GM12878 (cell line): ENCODE measurements at regions not wholly inside any gene's neighbourhood (a gene's known extent, or its start where the extent isn't known, plus 50 kb on each side); places are given as distances from the start of the nearest gene placed in this dataset.

ENCODE experiments used
- ATAC-seq: fragments of 200-7000 bp; cut with Tn5 transposase; 3 replicates; pipeline ENCODE4 v1.9.1; 2020; ENCODE audit warnings: mild to moderate bottlenecking, moderate library complexity
- BruUV-seq: library from RNA; stranded (reverse); fragments of 400-500 nt; replicated peaks from 2 replicates; lab custom pipeline; 2021; lab: Mats Ljungman, UMichigan
- CTCF ChIA-PET: fragments of 300-600 bp; sonication (Branson Sonifier 250); formaldehyde crosslinking; extraction: SDS; loops from one replicate; lab custom pipeline; 2021; ENCODE audit warnings: inconsistent platforms; lab: Yijun Ruan, JAX
- POLR2A ChIA-PET: fragments of 350-600 bp; formaldehyde crosslinking; extraction: SDS; loops from one replicate; lab custom pipeline; 2021; ENCODE audit warnings: inconsistent platforms; lab: Charles Lee
- RAD21 ChIA-PET: fragments of 300-600 bp; sonication (Branson Sonifier 250); formaldehyde crosslinking; loops from one replicate; lab custom pipeline; 2023; ENCODE audit warnings: antibody characterized with exemption; ENCODE audit not compliant: unreplicated experiment; lab: Charles Lee
- SMC1A ChIA-PET: fragments of 300-600 bp; sonication (Branson Sonifier 250); formaldehyde crosslinking; loops from one replicate; lab custom pipeline; 2023; ENCODE audit not compliant: unreplicated experiment, uncharacterized antibody; lab: Charles Lee
- DNase-seq: peaks from one replicate; pipeline ENCODE4 v3.0.0-alpha.2; 2011; ENCODE audit warnings: low read depth, low spot score
- FAIRE-seq: peaks from 3 replicates; lab custom pipeline; 2011; peaks lifted over from hg19 to GRCh38; lab: Jason Lieb, UNC
- H2AFZ ChIP-seq: 2 replicates; pipeline ENCODE4 v1.6.0; 2011; ENCODE audit warnings: low read depth, low read length, control low read depth; ENCODE audit not compliant: control insufficient read depth
- H3K27ac ChIP-seq: 2 replicates; pipeline ENCODE4 v1.5.1; 2011; ENCODE audit warnings: control low read depth; ENCODE audit not compliant: control insufficient read depth, insufficient read depth
- H3K27me3 ChIP-seq, 2 experiments: replicated peaks in 1 of 2; 2 replicates each; pipeline versions ENCODE4 v1.6.0 to v1.6.1; 2011; ENCODE audit warnings: low read length in 1 of 2; ENCODE audit not compliant: control insufficient read depth in 2 of 2, insufficient read depth in 2 of 2
- H3K36me3 ChIP-seq, 2 experiments: 2 replicates each; pipeline ENCODE4 v1.5.1; 2011; ENCODE audit warnings: low read length in 1 of 2; ENCODE audit not compliant: control insufficient read depth in 2 of 2, insufficient read depth in 2 of 2
- H3K4me1 ChIP-seq: 2 replicates; pipeline ENCODE4 v1.6.1; 2011; ENCODE audit warnings: mild to moderate bottlenecking, low read length, moderate library complexity, mixed read lengths; ENCODE audit not compliant: control insufficient read depth, insufficient read depth
- H3K4me2 ChIP-seq: 2 replicates; pipeline ENCODE4 v1.6.0; 2011; ENCODE audit warnings: control low read depth; ENCODE audit not compliant: control insufficient read depth, insufficient read depth
- H3K4me3 ChIP-seq: fragments of 200-600 bp; sonication (generic); 2 replicates; pipeline ENCODE4 v1.5.1; 2016
- H3K79me2 ChIP-seq: 2 replicates; pipeline ENCODE4 v1.6.0; 2011; ENCODE audit warnings: low read length; ENCODE audit not compliant: control insufficient read depth, insufficient read depth
- H3K9ac ChIP-seq: 2 replicates; pipeline ENCODE4 v1.8.0; 2011; ENCODE audit warnings: low read length, control low read depth, mixed read lengths; ENCODE audit not compliant: control insufficient read depth, insufficient read depth
- H3K9me3 ChIP-seq: replicated peaks from 3 replicates; pipeline ENCODE4 v1.5.1; 2011; ENCODE audit warnings: mild to moderate bottlenecking, low read length; ENCODE audit not compliant: control insufficient read depth, insufficient read depth
- H4K20me1 ChIP-seq: 2 replicates; pipeline ENCODE4 v1.6.0; 2011; ENCODE audit not compliant: control insufficient read depth, insufficient read depth
- ASH2L ChIP-seq: fragments of 300-600, 200-600 bp; sonication (generic); IDR thresholded peaks from 2 replicates; pipeline ENCODE4 v1.6.1; 2017; ENCODE audit warnings: low read depth, mild to moderate bottlenecking, borderline replicate concordance
- BRCA1 ChIP-seq: IDR thresholded peaks from 2 replicates; pipeline ENCODE4 v1.6.1; 2011; ENCODE audit warnings: low read depth, low read length, improper control_type of control experiment
- E2F8 ChIP-seq: fragments of 450-650 bp; IDR thresholded peaks from 2 replicates; pipeline ENCODE4 v1.6.1; 2018; ENCODE audit warnings: mild to moderate bottlenecking, low read depth, moderate library complexity; ENCODE audit not compliant: partially characterized antibody
- MYC ChIP-seq: IDR thresholded peaks from 2 replicates; pipeline ENCODE4 v1.6.1; 2011; ENCODE audit warnings: mild to moderate bottlenecking, low read length, moderate library complexity, inconsistent platforms; ENCODE audit not compliant: insufficient read depth, insufficient replicate concordance, insufficient read length, severe bottlenecking
- WGBS: methylation state at CpG from one replicate; pipeline ENCODE4 v1.1.6; 2016; ENCODE audit warnings: low lambda C conversion rate; ENCODE audit not compliant: insufficient replicate concordance, insufficient coverage; ENCODE audit errors: missing lambda C conversion rate; 5-methylcytosine and 5-hydroxymethylcytosine counted together
- in situ Hi-C: fragments of 300-500 bp; cut with MboI; formaldehyde crosslinking; loops from 9 replicates; pipeline ENCODE4 v1.14.3; 2018; ENCODE audit warnings: mixed read lengths
- intact Hi-C: fragments of 100-400 bp; cut with micrococcal nuclease; formaldehyde crosslinking; loops from one replicate; pipeline ENCODE4 v1.14.2; 2022; ENCODE audit not compliant: unreplicated experiment

DNA sequence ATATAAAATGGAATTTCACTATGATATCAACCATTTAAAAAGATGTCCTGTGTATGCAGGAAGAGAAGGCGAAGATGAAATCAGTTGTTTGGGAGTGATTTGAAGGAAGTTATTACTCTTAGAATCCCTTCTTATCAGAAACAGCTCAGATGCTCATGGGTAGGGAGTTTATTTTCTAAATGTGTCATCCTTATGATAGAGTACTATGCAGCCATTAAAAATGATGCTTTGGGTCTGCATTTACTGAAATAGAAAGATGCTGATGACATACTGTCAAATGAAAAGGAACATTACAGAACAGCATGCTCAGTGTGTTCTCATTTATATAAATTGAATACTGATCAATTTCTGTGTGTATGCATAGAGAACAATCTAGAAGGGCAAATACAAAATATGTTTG lies 69.8 kb upstream of the MED13L start:
- intact Hi-C loops (no loop called here), in situ Hi-C loops (no loop called here)
- 67% methylated on average over 1 of the region's 1 CpG for WGBS
- CTCF ChIA-PET: no interaction called here
- RAD21 ChIA-PET: no interaction called here
- Histone ChIP-seq H3K9me3 (peaks cover 9% of the 10 kb centered on the region; the same call in 2 of the 3 replicates), H3K27ac (no peak overlapping the region), H3K4me2 (no peak overlapping the region), H3K4me3 (no peak overlapping the region), H3K9ac (no peak overlapping the region), H4K20me1 (no peaks in the 10 kb centered on the region; the same call in 1 of the 2 replicates), H3K79me2 (no peaks in the 10 kb centered on the region), H2AFZ (no peak overlapping the region), H3K27me3 (peaks cover 0 to 3% of the 10 kb centered on the region in 2 experiments; a peak in 1 of 4 replicates), H3K36me3 (no peaks in the 10 kb centered on the region), H3K4me1 (peaks cover 6% of the 10 kb centered on the region; the same call in 1 of the 2 replicates)
- DNase-seq (no peak), FAIRE-seq (no peak), ATAC-seq (no peak)
- POLR2A ChIA-PET: no interaction called here
- TF ChIP-seq MYC (no peak), E2F8 (no peak), ASH2L (no peak), BRCA1 (no peak)
- no TSS peak for BruUV-seq
- SMC1A ChIA-PET: no interaction called here
